ENCODE measurements at regions not wholly inside any gene's neighbourhood (a gene's known extent, or its start where the extent isn't known, plus 50 kb on each side); places are given as distances from the start of the nearest gene placed in this dataset.

DNA sequence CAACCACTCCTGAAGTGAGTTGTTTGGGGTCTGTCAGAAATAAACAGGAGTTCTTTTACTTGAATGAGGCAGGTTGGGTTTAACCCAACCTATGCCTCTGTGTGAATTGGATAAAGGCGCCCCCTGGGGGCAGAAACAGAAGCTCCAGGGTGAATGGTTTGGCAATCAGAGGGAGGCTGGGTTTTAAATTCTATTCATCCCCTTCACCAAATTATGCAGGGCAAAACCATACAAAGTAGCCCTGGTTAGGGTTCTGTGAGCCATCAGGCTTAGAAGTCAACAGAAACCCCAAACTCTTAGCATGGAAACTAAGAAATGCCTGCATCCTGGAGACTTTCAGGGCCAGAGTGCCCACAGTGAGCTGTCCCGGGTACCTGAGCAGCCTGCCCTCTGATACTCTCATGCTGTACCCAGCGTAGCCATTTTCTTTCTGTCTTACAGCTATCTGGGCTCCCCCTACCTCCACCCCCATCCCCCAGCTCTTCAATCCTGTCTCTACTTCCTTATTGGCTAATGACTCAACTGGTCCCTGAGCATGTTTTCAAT is 241.5 kb downstream of the ICOS start:
- DNase-seq (ENCODE audit: low read depth): peak; percentile 21

DNA sequence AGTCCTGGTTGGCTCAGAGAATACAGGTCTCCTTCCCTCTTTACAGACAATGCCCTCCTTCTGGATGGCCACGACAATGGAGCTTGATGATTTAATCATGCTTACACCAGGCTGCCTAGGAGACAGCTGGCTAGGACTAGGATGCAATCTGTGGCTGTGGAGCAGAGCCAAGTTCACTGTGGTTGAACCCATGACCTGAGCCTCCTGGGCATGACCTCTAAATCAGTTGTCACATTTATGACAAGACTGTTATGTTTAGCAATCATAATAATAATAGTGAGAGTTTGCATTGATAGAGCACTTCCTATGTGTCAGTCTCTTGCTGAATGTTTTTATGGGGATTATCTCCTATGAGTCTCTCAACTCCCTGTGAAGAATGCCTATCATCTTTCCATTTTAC is 244.1 kb downstream of the ICOS start:
- DNase-seq (ENCODE audit: low read depth): peak; percentile 40

DNA sequence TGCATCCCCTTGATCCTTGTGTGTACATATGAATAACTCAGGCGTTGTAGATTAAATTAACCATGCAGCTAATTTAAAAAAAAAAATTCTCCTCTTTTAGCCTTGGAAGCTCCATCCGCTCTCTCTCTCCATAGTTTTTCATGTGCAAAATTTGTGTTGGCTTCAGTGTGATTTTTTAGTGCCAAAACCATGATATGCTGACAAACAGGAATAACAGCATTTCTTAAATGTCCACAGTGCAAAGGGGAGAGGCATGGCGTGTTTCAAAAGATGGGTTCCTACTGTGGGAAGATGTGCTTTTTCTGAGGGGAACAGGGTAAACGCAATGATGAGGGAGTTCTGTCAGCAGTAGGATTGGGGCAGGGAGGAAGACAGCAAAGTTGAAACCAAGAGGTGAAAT is 247.0 kb downstream of the ICOS start:
- DNase-seq (ENCODE audit: low read depth): no peak

DNA sequence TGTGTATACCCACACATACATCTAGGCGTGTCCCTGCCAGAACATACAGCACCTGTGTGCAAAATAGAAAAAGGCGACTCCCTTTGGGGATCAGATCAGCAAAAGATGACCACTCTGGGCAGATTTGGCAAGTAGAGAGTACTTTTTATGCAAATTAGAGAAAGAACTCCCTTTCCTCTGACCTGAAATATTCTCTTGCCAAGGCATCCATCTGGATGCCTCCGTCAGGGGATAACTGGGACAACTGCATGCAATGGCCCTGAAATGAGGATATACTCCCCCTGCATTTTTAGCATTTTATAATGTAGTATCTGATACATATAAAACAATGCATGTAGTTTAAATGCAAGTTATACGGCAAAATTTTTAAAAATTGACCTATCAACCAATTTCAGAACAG is 247.7 kb downstream of the ICOS start:
- DNase-seq (ENCODE audit: low read depth): no peak

DNA sequence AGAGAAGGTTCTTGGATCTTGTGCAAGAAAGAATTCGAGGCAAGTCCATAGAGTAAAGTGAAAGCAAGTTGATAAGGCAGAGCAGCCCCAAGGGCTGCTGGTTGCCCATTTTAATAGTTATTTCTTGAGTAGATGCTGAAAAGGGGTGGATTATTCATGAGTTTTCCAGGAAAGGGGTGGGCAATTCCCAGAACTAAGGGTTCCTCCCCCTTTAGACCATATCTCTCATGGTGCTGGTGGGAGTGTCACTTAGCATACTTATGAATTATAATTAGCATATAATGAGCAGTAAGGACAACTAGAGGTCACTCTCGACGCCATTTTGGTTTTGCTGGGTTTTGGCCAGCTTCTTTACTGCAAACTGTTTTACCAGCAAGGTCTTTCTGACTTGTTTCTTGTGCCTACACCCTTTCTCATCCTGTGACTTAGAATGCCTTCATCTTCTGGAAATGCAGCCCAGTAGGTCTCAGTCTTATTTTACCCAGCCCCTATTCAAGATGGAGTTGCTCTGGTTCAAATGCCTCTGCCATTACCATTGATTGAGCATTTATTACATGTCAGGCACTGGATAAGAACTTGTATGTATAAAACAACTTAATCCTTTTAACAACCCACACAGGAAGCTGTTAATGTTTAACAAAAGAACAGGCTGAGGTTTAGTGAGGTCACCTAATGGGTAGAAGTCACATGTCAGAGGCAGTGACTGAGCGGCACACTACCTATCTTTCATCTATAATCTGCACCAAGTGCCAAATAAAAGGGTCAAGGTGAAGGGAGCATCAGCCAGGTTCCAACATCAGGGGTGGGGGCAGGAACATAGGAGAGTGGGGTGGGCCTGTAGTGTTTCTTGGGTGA is 250.9 kb downstream of the ICOS start:
- DNase-seq (ENCODE audit: low read depth): no peak

DNA sequence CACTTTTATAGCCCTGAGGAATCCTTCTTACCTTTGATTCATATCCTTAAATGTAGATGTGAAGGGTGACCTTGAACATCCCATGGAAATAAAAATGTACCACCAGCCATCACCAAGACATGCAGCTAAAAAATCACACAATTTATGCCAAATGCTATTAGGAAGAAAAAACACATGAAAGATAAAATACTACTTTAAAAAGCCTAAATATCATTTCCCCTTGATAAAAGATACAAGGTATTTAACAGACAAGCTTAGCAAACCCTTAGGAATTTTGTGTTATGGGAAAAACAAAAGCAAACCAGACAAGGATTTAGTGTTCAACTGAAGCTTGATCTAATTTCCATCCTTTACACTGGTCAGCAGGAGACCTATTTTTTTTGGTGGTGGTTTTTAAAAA is 255.0 kb downstream of the ICOS start:
- no peak for DNase-seq (ENCODE audit: low read depth)

DNA sequence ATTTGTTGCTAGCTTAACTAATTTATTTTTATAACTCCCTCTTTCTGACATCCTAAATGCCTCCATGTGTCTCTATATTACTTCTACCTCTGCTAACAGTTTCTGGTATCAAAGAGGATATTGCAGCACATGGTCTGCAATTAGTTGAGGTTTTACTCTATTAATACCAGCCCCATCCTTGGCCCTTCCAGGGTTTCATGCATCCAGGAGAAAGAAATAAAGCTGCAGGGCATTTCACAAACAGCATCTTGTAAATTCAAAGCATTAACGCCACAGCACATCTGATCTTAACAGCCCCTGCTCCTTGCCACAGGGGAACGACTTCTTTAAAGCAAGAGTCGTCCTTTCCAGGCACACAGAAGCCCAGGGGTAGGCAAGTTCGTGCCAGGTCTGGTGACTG is 258.9 kb downstream of the ICOS start:
- DNase-seq (ENCODE audit: low read depth): no peak

DNA sequence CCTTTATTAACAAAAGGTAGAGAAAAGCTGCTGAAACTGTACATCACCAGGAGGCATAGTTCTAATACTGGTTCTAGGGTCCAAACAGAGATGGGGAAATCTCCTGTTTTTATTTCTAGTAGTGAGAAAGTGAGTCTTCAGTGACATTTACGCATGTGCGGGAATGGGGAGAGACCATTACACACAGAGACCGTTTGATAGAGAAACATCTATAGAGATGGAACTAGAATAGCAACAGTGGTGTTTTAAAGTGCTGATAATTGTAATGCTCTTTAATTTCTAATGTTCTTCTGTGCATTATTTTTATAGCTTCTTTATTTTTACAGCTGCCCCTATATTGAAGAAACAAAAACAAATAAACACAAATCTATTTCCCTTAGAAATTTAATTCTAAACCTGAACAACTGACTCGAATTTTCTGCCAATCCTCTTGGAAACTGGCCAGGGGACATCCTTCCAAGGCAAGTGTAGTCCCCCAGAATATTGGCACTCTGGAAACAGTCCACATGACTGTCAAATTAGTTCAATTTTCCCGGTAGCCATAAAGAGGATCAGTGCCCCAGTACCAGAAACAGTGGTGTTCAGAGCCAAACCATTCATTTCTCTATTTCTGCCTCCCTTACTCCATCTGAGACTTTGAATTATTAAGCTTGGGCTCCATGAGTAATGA is 260.9 kb downstream of the ICOS start:
- no peak for DNase-seq (ENCODE audit: low read depth)

DNA sequence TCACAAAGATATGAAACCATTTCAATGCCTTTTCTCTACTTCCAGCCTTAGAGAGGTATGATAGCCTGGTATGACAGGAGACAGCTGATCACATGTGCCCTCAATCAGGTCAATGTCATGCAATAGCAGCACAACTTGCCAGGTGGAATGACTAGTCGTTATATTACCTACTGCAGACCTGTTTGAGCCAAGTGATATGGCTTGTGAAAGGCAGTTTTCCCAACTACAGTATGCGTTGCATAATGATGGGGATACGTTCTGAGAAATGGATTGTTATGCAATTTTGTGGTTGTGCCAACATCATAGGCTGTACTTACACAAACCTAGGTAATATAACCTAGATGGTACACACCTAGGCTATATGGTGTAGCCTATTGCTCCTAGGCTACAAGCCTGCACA is 262.8 kb downstream of the ICOS start:
- DNase-seq (ENCODE audit: low read depth): no peak

DNA sequence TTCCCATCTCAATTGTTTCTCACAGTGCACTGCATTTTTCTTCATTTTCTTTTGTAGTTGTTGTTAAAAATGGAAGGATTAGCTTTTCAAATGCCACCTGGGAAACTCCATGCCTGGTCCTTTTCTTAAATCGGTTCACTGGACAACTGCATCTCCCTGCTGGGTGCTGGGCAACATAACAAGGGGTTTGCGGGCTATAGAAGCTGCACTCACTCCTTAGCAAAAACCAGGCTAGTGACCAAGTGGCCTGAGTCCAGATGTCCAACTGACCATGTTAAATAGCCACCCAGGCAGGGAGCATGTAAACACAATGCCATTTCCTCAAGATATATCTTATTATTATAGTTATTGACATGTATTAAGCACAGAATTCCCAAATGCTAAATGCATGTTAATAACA is 264.9 kb downstream of the ICOS start:
- DNase-seq (ENCODE audit: low read depth): no peak

DNA sequence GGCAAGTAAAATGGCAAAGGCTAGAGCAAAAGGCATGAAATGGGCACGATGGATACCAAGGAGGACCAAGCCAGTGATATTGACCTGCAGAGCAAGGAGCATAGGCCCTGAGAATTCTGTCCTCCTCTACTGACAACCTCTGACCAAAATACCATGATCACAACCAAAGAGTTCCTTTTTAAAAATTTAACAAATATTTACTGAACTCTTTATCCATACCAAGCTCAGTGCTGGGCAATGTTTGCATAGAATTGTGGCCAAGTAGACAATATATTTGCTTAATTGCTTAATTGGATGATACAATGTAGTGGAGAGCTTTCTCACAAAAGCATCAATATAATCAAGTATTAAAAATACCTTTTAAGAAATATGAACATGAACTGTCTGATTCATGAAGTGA is 265.7 kb downstream of the ICOS start:
- no peak for DNase-seq (ENCODE audit: low read depth)

DNA sequence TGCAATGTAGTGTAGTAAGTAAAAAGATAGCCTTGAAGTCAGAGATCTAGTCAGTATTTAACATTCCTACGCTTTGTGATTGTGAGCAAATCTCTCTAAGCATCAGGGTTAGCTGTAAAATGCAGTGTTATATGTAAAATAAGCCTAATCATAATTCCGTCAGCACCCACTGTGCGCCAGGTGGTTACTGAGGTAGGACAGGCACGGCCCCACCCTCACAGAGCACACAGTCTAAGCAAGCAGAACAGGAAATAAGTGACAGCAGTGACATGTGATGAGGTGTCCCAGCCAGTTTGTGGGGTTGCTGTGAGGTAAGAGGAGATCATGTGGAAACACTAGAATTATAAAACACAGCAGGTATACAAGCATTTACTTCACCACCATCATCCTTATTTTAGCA is 267.1 kb downstream of the ICOS start:
- DNase-seq (ENCODE audit: low read depth): no peak

DNA sequence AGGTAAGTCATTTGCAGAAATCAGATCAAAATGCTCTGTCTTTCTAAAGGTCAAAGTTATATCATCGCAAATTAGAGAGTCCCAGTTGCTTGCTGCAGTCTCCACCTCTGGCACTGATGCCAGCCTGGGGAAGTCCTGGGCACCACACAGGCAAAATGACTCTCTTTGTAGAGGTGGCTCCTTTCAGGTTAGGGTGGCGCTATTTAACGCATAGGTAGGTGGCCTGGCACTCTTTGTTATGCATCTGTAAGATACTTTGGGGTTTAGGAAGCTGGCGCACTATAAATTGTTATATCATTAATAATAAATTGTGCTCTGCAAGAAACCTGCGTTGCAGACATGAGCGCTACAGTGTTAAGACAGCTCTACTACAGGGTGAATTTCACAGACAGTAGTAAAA is 268.5 kb downstream of the ICOS start:
- no peak for DNase-seq (ENCODE audit: low read depth)

DNA sequence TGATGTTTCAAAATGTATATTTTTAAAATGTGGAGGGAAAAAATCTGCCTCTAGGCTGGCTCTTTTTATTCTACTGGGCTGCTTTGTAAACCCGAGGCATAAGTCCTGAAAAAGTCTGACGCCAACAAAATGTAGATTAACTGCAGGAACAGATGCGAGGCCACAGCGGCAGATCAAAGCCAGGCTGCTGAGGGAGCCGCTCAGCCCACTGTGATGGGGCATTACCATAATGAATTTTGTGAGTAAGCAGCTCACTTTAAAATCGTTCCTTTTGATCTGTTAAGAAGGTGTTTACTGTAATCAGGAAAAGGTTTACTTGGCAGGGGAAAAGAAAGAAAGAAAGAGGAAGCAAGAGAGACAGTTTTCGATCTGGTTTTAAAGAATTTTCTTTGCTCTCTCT is 269.0 kb downstream of the ICOS start:
- DNase-seq (ENCODE audit: low read depth): no peak

DNA sequence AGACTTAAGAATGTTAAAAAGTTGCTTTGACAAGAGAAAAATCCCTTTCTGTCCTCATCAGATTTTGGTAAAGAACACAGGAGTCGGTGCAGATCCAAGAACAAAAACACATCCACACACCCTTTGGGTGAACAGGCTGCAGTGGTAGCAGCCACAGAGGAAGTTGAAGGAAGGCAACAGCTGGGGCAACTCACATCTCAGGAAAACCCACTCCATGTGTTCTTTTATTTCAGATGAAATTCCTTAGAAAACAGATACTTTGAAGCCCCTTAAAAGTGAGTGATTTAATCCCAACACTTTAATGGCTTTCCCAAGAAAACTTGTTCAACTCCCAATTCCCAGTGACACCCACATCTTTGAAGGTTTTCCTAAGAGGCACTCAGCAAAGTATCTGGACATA is 271.3 kb downstream of the ICOS start:
- peak; percentile 47 for DNase-seq (ENCODE audit: low read depth)

DNA sequence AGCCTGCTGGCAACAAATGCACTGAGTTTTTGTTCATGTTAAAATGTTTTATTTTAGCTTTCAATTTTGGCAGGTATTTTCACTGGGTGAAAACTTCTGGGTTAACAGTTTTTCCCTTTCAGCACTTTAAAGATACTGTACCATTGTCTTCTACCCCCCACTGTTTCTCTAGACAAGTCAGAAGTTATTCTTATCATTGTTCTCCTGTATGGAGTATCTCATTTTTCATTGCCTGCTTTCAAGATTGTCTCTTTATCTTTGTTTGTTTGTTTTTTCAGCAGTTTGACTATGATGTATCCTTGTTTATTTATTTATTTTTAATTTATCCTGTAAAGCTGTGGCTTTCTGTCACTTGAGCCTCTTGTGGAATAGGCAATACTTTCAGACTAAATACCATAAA is 277.0 kb downstream of the ICOS start:
- no peak for DNase-seq (ENCODE audit: low read depth)

DNA sequence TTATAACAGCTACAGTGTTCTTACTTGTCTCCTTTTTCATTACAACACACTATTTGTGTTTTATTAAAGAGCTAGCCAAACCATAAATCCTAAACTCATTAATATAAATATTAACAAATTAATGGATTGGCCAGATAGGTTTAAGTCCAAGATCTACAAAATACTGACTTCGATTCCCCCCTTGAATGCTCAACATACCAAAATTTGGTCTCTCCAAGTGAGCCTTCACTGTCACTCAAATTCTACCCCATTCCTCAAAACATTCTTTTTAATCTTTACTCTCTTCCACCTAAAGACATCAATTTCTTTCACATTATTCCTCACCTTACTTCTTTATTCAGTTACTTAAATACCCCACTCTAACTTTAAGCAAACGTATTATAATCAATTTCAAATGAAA is 281.5 kb downstream of the ICOS start:
- DNase-seq (ENCODE audit: low read depth): no peak

DNA sequence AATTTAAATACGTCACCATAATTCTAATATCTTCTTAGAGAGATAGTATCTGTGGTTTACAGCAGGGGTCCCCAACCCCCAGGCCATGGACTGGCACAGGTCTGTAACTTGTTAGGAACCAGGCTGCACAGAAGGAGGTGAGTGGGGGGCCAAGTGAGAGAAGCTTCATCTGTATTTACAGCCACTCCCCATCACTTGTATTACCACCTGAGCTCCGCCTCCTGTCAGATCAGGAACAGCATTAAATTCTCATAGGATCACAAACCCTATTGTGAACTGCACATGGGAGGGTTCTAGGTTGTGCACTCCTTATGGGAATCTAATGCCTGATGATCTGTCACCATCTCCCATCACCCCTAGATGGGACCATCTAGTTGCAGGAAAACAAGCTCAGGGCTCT is 282.6 kb downstream of the ICOS start:
- DNase-seq (ENCODE audit: low read depth): no peak

DNA sequence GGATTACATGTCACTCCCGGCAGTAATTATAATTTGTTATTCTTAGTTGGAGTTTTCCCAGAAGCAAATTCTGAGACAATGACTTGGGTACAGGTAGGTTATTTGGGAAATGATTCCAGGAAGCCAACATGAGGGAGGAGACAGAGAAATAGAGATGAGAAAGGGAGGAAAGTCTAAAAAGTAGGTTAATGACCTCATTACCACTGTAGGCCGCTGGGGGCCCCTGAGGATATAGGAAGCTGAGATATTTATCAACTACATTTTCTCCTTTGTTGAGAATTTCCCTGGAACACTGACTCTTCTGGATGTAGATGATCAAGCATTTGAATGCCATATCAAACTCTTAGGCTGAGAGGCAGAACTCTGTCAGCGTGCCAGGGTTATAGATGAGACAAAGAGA is 284.3 kb downstream of the ICOS start:
- DNase-seq (ENCODE audit: low read depth): no peak

DNA sequence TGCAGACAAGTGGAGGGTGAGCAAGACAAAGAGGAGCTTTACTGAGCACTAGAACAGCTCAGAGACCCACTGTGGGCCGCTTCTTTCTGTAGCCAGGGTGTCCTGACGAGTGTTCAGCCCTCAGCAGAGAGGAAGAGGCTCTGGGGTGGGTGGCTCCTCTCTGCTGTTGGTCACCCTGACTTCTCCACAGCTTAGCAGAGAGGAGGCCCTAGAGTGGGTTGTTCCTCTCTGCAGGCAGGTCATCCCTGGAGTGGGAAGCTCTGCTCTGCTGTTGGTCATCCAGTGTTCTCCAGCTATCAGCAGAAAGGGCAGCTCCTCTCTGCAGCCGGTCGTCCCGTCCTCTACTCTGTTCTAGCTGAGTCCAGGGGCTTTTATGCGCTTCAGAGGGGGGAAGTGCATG is 286.5 kb downstream of the ICOS start:
- DNase-seq (ENCODE audit: low read depth): no peak

DNA sequence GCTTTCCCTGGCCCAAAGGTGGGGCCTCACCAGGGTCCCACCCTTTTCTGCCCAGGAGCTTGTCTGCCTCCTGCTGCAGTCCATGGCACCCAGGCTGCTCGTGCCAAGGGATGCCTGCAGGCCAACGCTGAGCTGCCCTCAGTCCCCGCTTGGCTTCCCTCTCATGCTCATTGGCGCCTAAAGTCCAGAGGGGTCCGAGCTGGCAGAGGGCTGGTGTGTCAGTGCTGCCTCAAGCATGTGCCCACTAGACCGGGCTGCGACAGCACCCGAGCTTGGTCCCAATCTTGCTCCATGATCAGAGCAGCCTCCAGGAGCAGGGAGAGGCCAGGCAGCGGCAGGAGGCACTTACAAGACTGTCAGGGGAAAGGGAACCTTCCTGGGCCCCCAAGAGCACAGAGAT is 287.0 kb downstream of the ICOS start:
- DNase-seq (ENCODE audit: low read depth): no peak

DNA sequence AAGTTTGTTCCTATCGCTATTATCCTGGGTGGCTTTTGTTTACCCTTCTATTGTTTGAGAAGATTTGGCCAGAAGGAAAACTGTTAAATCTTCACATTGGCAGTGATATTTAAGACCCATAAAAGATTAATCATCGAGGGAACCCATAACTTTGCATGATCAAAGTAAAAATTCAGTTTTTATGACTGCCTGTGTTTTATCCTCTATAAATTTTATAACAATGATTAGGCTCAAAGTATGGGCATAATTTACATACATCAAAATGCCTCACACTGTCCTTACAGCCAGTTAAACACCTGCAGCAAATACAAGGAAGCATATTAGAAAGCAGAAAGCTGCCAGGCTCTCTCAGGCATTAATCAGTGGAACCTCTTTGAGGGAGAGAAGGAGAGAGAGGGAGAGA is 289.1 kb downstream of the ICOS start:
- no peak for DNase-seq (ENCODE audit: low read depth)

DNA sequence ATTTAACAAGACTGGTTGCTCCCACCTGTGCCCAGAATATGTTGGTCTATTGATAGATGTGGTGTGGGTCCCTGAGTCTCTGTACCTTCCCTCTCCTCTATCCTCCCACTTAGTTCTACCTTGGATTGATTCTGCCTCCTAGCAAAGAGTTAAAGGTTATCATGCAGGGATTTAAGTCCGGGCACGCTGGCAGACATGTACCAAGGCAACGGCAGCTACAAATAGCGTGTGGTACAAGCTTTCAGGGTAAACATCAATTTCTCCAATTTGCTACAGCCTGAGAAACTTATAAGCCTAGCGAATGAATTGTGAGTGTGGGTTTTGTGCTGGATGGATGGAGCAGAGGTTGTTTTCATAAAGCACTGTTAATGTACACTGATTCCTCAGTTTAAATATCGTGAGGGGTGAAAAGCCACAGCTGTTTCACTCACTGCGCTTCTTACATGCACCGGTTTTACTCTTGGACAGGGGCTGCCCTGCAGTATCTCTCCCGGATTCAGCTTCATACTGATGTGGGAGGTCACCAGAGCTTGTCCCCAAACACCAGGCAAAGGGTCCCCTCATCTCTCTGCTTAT is 289.8 kb downstream of the ICOS start:
- no peak for DNase-seq (ENCODE audit: low read depth)
